GM12878 (cell line): ENCODE measurements at regions not wholly inside any gene's neighbourhood (a gene's known extent, or its start where the extent isn't known, plus 50 kb on each side); places are given as distances from the start of the nearest gene placed in this dataset.

Experiments
- BCL3 ChIP-seq: IDR thresholded peaks from 2 replicates; pipeline ENCODE4 v1.6.1; 2011; ENCODE audit warnings: borderline replicate concordance, low read depth, mild to moderate bottlenecking, moderate library complexity, low read length; ENCODE audit not compliant: insufficient read depth, poor library complexity, severe bottlenecking
- CBX5 ChIP-seq: sonication (generic); IDR thresholded peaks from 2 replicates; pipeline ENCODE4 v1.6.1; 2016; ENCODE audit warnings: low read depth, moderate library complexity, mild to moderate bottlenecking, inconsistent platforms
- CHD1 ChIP-seq: IDR thresholded peaks from 2 replicates; pipeline ENCODE4 v1.6.1; 2012; ENCODE audit warnings: low read depth, low read length, improper control_type of control experiment
- CTCF ChIP-seq, 3 experiments: IDR thresholded peaks in 2 of 3; conservative IDR thresholded peaks in 1 of 3; 2 replicates each; pipeline ENCODE4 v1.5.1; 2011; ENCODE audit warnings: low read depth in 3 of 3, low read length in 3 of 3, mild to moderate bottlenecking in 3 of 3, control low read depth in 2 of 3, moderate library complexity in 2 of 3, inconsistent platforms in 1 of 3, mixed read lengths in 1 of 3; ENCODE audit not compliant: control insufficient read depth in 2 of 3, insufficient read depth in 1 of 3; ENCODE audit errors: extremely low read depth in 1 of 3
- EP300 ChIP-seq, 2 experiments: fragments of 150-350 bp in 1 of 2; IDR thresholded peaks; 2 replicates each; pipeline ENCODE4 v1.6.1; 2011 to 2012; ENCODE audit warnings: low read depth in 2 of 2, low read length in 2 of 2, borderline replicate concordance in 1 of 2, improper control_type of control experiment in 1 of 2, inconsistent platforms in 1 of 2; ENCODE audit not compliant: control insufficient read depth in 1 of 2
- MYC ChIP-seq: IDR thresholded peaks from 2 replicates; pipeline ENCODE4 v1.6.1; 2011; ENCODE audit warnings: mild to moderate bottlenecking, low read length, moderate library complexity, inconsistent platforms; ENCODE audit not compliant: insufficient read depth, insufficient replicate concordance, insufficient read length, severe bottlenecking
- NFYB ChIP-seq: IDR thresholded peaks from 2 replicates; pipeline ENCODE4 v1.6.1; 2011; ENCODE audit warnings: low read depth, mild to moderate bottlenecking, low read length, improper control_type of control experiment, moderate library complexity; ENCODE audit not compliant: insufficient read depth
- POLR2A ChIP-seq: IDR thresholded peaks from 2 replicates; pipeline ENCODE4 v1.6.1; 2011; ENCODE audit warnings: low read depth, mild to moderate bottlenecking, low read length
- POLR2AphosphoS5 ChIP-seq: IDR thresholded peaks from 2 replicates; pipeline ENCODE4 v1.6.1; 2011; ENCODE audit warnings: mild to moderate bottlenecking, low read length, inconsistent platforms
- PRDM15 ChIP-seq: fragments of 450-650 bp; formaldehyde crosslinking; IDR thresholded peaks from 2 replicates; pipeline ENCODE4 v1.4.0; 2020; ENCODE audit warnings: mild to moderate bottlenecking, moderate library complexity
- RAD21 ChIP-seq: IDR thresholded peaks from 2 replicates; pipeline ENCODE4 v1.6.1; 2011; ENCODE audit warnings: mild to moderate bottlenecking, low read depth, low read length, moderate library complexity; ENCODE audit not compliant: insufficient read depth
- RAD51 ChIP-seq: fragments of 450-650 bp; IDR thresholded peaks from 2 replicates; pipeline ENCODE4 v1.6.1; 2016; ENCODE audit warnings: moderate library complexity, mild to moderate bottlenecking, inconsistent platforms
- TAF1 ChIP-seq: IDR thresholded peaks from 2 replicates; pipeline ENCODE4 v1.6.1; 2011; ENCODE audit warnings: mild to moderate bottlenecking, low read depth, low read length, borderline replicate concordance
- TCF7 ChIP-seq: IDR thresholded peaks from 2 replicates; pipeline ENCODE4 v1.6.1; 2014; ENCODE audit warnings: antibody characterized with exemption, borderline replicate concordance

- TF ChIP-seq PRDM15 (no peak), CTCF (IDR thresholded peaks at IDR 0.05 in 2 of 3, conservative IDR thresholded peaks at IDR 0.05 in 1 of 3; ENCODE audit: control insufficient read depth in 2 of 3, extremely low read depth in 1 of 3, insufficient read depth in 1 of 3, low read depth in 3 of 3, low read length in 3 of 3) (no peak), POLR2AphosphoS5 (no peak), CHD1 (no peak), NFYB (no peak), POLR2A (no peak), RAD51 (no peak), MYC (no peak), TCF7 (no peak), TAF1 (no peak), RAD21 (no peak), BCL3 (no peak), CBX5 (no peak), EP300 (IDR thresholded peaks at IDR 0.05; ENCODE audit: borderline replicate concordance in 1 of 2, control insufficient read depth in 1 of 2, low read depth in 2 of 2, low read length in 2 of 2) (no peak)
These were observed 52.5 kb upstream of the ID3 start for GRCh38 chr1:23611601-23612327.
